T-helper 22 cell (primary cell): ENCODE measurements at regions not wholly inside any gene's neighbourhood (a gene's known extent, or its start where the extent isn't known, plus 50 kb on each side); places are given as distances from the start of the nearest gene placed in this dataset.
"Not testable (repeated sequence)": the region's sequence is repeated elsewhere in the genome, so short reads cannot be mapped to it uniquely, and the experiment has no call there.

ENCODE experiments used
- DNase-seq: peaks from one replicate; pipeline ENCODE4 v3.0.0-alpha.2; 2020; ENCODE audit warnings: low read depth

DNA sequence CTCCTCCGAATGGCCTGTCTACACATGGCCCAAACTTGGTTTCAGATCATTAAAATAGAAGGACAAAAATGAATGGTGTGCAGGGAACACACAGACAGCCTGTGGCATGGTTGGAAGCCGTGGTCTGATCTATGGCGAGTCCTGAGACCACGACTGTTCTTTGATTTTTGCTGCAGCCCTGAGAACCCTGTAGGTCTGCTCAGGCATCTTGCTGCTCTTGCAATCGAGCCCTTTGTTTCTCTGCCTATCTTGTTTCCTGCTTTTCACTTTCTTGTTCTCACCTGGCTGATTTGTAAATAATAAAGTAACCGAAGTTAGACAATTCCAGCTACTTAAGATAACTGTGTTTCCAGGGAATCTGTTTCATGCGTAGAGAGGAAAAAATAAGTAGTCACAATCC lies 54.1 kb upstream of the NBPF9 start:
- not testable (repeated sequence) for DNase-seq

- not testable (repeated sequence) for DNase-seq
Measured at GRCh38 chr1:149158308-149158707, 55.0 kb upstream of the NBPF9 start.

- not testable (repeated sequence) for DNase-seq
Measured at GRCh38 chr1:149163063-149163444, 59.7 kb upstream of the NBPF9 start.

- not testable (repeated sequence) for DNase-seq
Measured at GRCh38 chr1:149174765-149175164, 71.4 kb upstream of the NBPF9 start.

GRCh38 chr1:149175812-149176211 lies 72.5 kb upstream of the NBPF9 start:
- DNase-seq, result not testable (repeated sequence)

- DNase-seq, result peak; percentile 58
Measured at GRCh38 chr1:149176453-149177316, 73.3 kb upstream of the NBPF9 start.

DNA sequence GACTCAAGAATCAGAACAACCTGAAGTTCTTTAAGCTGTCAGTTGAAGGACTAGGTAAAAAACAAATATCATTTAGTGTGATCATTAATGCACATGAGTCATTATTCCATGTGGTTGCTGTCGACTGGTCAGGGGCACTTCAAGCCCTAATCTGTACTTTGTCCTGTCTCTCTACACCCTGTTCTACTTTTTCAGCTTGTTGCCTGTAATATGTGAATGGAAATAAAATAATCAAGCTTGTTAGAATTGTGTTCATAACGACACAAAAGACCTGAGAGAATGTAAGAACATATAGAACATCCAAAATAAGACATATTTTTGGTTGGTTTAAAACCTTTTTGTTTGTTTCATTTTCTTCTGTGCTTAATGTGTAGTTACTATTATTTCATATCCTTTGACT lies 87.4 kb upstream of the NBPF9 start:
- not testable (repeated sequence) for DNase-seq

GRCh38 chr1:149196651-149197050 lies 93.3 kb upstream of the NBPF9 start:
- not testable (repeated sequence) for DNase-seq

GRCh38 chr1:149200567-149200966 lies 97.2 kb upstream of the NBPF9 start:
- DNase-seq, result not testable (repeated sequence)

- not testable (repeated sequence) for DNase-seq
Measured at GRCh38 chr1:149202283-149202682, 98.9 kb upstream of the NBPF9 start.

- not testable (repeated sequence) for DNase-seq
Measured at GRCh38 chr1:149204396-149204795, 101.0 kb upstream of the NBPF9 start.

GRCh38 chr1:149208836-149209235 lies 105.5 kb upstream of the NBPF9 start:
- not testable (repeated sequence) for DNase-seq

- not testable (repeated sequence) for DNase-seq
Measured at GRCh38 chr1:149211757-149212420, 108.5 kb upstream of the NBPF9 start.

DNA sequence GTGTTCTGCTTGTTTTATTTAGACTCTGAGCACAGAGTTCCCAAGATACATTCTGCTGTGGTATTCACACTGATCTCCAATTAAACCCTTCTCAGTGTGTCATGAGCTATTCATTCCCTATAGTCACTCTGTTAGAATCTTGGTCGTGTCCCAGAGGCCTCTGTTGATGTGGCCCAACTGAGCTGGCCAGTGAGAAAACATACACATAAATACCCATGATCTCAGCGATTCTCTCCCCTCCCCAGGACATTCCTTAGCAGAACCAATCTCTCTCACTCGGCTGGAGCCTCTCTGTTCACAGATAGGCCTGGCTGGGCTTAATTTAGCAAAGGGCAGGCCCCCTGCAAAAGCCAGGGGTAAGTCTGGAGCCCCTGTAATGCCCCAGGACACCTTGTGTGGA lies 109.6 kb upstream of the NBPF9 start:
- not testable (repeated sequence) for DNase-seq

- not testable (repeated sequence) for DNase-seq
Measured at GRCh38 chr1:149213673-149214072, 110.3 kb upstream of the NBPF9 start.

DNA sequence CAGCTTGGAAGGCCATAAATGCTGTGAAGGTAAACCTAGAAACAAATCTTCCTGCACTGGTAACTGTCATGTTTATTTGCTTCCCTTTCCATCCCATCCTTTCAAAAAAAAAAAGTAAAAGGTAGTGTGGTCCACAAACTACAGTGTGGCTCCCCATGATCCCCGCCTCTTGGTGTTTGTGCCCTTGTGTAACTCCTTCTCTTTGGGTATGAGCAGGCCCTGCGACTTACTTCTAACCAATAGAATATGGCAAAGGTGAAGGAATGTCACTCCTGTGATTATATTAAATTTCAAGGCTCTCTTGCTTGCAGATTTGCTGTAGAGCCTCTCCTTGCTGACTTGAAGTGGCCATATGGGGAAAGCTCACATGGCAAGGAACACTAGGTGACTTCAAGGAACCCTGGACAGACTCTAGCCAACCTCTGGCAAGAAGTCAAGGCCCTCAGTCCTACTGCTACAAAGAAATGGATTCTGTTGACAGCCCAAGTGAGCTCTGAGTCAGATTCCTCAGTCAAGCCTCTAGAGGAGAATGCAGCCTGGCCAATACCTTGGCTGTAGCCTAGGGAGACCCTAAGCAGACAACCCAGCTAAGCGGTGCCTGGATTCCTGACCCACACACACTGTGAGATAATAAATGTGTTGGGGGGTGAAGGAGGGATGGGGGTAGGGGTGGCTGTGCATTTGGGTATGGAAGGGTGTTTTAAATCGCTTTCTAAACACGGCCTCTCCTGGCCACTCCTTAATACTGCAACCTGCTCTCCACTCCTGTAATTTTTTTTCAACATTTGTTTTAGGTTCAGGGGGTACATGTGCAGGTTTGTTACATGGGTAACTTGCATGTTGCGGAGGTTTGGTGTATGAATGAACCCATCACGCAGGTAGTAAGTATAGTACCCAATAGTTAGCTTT lies 115.0 kb upstream of the NBPF9 start:
- DNase-seq, result not testable (repeated sequence)

DNA sequence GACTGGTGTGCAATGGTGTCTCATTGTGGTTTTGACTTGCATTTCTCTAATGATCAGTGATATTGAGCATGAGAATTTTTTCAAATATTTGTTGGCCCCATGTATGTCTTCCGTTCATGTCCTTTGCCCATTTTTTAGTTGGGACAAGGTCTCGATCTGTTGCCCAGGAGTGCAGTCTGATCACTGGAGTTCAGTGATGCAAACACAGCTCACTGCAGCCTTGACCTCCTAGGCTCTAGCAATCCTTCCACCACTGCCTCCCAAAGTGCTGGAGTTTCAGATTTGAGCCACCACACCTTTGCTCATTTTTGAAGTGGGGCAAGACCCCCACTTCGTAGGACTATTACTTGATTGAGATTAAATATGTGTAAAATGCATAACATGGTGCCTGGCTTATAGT lies 116.2 kb upstream of the NBPF9 start:
- not testable (repeated sequence) for DNase-seq

GRCh38 chr1:149220463-149221074 lies 117.2 kb upstream of the NBPF9 start:
- not testable (repeated sequence) for DNase-seq

- not testable (repeated sequence) for DNase-seq
Measured at GRCh38 chr1:149227933-149228665, 124.7 kb upstream of the NBPF9 start.

DNA sequence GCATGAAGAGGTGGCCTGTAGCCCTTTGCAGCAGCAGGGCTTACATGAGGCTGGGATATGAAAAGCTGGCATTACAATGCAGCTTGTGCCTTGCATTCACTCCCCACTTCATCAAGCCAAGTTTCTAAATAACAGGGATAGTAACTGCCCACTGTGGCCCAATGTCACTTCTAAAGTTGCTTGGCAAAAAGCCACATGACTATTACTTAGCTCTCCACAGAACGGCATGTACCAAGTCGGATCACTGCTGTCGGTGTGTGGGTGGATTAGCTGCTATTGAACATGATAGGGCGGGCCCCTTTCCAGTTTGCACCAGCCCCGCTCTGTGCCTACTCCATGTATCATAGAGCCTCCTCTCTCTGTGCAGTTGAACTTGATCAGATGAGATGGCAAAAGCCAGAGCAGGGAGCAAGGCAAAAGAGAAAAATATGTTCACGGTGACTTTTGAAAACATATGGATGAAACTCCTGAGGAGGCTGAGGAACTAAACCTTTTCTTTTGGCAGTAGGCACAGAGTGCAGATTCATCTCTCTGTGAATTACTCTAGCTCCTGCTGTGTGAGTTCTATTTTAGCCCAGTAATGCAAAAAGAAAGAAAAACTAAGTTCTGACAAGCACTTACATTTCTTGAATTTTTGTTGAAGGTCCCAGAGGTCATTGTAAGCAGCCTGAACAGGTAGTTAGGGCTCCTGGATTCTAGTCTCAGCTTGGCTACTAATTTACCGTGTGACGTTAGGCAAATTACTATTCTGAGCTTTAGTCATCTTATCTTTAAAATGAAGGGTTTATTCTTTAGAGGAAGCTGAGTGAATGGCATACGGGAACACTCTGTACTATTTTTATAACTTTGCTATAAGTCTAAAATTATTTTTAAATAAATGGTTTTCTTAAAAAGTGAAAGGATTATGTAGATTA lies 125.6 kb upstream of the NBPF9 start:
- not testable (repeated sequence) for DNase-seq
